OCI-LY3 (cell line): ENCODE measurements at regions not wholly inside any gene's neighbourhood (a gene's known extent, or its start where the extent isn't known, plus 50 kb on each side); places are given as distances from the start of the nearest gene placed in this dataset.

Experiments used
- H2AFZ ChIP-seq: fragments of 200-600, 300-600 bp; shearing (Covaris generic); 2 replicates; pipeline ENCODE4 v1.6.0; 2014; ENCODE audit warnings: antibody characterized with exemption, low read depth, low read length
- H3K27ac ChIP-seq: fragments of 200-600, 300-600 bp; sonication (generic); 2 replicates; pipeline ENCODE4 v1.5.1; 2014; ENCODE audit warnings: mild to moderate bottlenecking, low read length, moderate library complexity, mixed read lengths
- H3K27me3 ChIP-seq: fragments of 200-600, 300-600 bp; sonication (generic); 2 replicates; pipeline ENCODE4 v1.6.1; 2014; ENCODE audit warnings: low read depth, low read length, mixed read lengths
- H3K36me3 ChIP-seq: fragments of 200-600, 300-600 bp; sonication (generic); replicated peaks from 2 replicates; pipeline ENCODE3; 2014; ENCODE audit warnings: low read depth, low read length, mixed read lengths
- H3K4me1 ChIP-seq: fragments of 300-600, 200-600 bp; sonication (generic); 2 replicates; pipeline ENCODE4 v1.6.1; 2014; ENCODE audit warnings: low read length, mixed read lengths
- H3K4me2 ChIP-seq: fragments of 200-600, 300-600 bp; sonication (generic); 2 replicates; pipeline ENCODE4 v1.6.1; 2014; ENCODE audit warnings: low read length, mixed read lengths
- H3K4me3 ChIP-seq: fragments of 300-600, 200-600 bp; sonication (generic); 2 replicates; pipeline ENCODE4 v1.5.1; 2014; ENCODE audit warnings: antibody characterized with exemption, mild to moderate bottlenecking, low read length, moderate library complexity
- H3K79me2 ChIP-seq: fragments of 300-600, 200-600 bp; shearing (Covaris generic); 2 replicates; pipeline ENCODE4 v1.6.1; 2014; ENCODE audit warnings: mild to moderate bottlenecking, low read length, mixed read lengths
- H3K9ac ChIP-seq: fragments of 300-600, 200-600 bp; shearing (Covaris generic); 2 replicates; pipeline ENCODE4 v1.6.0; 2014; ENCODE audit warnings: mild to moderate bottlenecking, low read length, moderate library complexity
- H3K9me3 ChIP-seq: fragments of 200-600, 300-600 bp; shearing (Covaris generic); 2 replicates; pipeline ENCODE4 v1.6.1; 2014; ENCODE audit warnings: low read length, mixed read lengths; ENCODE audit not compliant: insufficient read depth
- H4K20me1 ChIP-seq: fragments of 200-600, 300-600 bp; sonication (generic); 2 replicates; pipeline ENCODE4 v1.6.1; 2016; ENCODE audit warnings: low read length, mixed read lengths; ENCODE audit not compliant: insufficient read depth
- CTCF ChIP-seq: fragments of 200-600, 300-600 bp; sonication (generic); IDR thresholded peaks from 2 replicates; pipeline ENCODE4 v1.5.1; 2014; ENCODE audit warnings: antibody characterized with exemption, low read length, low read depth
- EZH2phosphoT487 ChIP-seq: fragments of 200-600 bp; shearing (Covaris generic); IDR thresholded peaks from 2 replicates; pipeline ENCODE4 v1.6.1; 2018; ENCODE audit warnings: antibody characterized with exemption, mixed run types, low read depth

GRCh38 chr20:54716790-54717189 lies 241.4 kb downstream of the DOK5 start:
- H3K36me3 ChIP-seq: no peaks in the 10 kb centered on the region
- H2AFZ ChIP-seq: no peak overlapping the region
- H3K27ac ChIP-seq: no peak overlapping the region
- H3K27me3 ChIP-seq: peaks cover 4% of the 10 kb centered on the region
- no peak for TF ChIP-seq CTCF
- H3K9ac ChIP-seq: no peak overlapping the region
- no peaks in the 10 kb centered on the region for H3K9me3 ChIP-seq
- no peak overlapping the region for H3K4me3 ChIP-seq
- peaks cover under 1% of the 10 kb centered on the region; the same call in 1 of the 2 replicates for H3K4me1 ChIP-seq
- no peak overlapping the region for H3K4me2 ChIP-seq
- H3K79me2 ChIP-seq: no peaks in the 10 kb centered on the region
- no peaks in the 10 kb centered on the region for H4K20me1 ChIP-seq

GRCh38 chr20:54716174-54716747 lies 240.9 kb downstream of the DOK5 start:
- no peak overlapping the region for H3K27ac ChIP-seq

GRCh38 chr20:54714817-54715216 lies 239.4 kb downstream of the DOK5 start:
- no peaks in the 10 kb centered on the region for H3K9me3 ChIP-seq
- H4K20me1 ChIP-seq: no peaks in the 10 kb centered on the region
- no peaks in the 10 kb centered on the region for H3K4me1 ChIP-seq
- no peak overlapping the region for H3K4me2 ChIP-seq
- TF ChIP-seq EZH2phosphoT487 (no peak), CTCF (no peak)
- no peak overlapping the region for H3K27ac ChIP-seq
- H3K4me3 ChIP-seq: no peak overlapping the region
- H3K9ac ChIP-seq: no peak overlapping the region
- H3K27me3 ChIP-seq: peaks cover 4% of the 10 kb centered on the region
- H3K79me2 ChIP-seq: no peaks in the 10 kb centered on the region
- no peak overlapping the region for H2AFZ ChIP-seq
- H3K36me3 ChIP-seq: no peaks in the 10 kb centered on the region

More at GRCh38 chr20:54716174-54716747, 240.9 kb downstream of the DOK5 start:
- H3K4me1 ChIP-seq: no peaks in the 10 kb centered on the region
- peaks cover 4% of the 10 kb centered on the region for H3K27me3 ChIP-seq
- no peak for TF ChIP-seq CTCF
- no peaks in the 10 kb centered on the region for H3K9me3 ChIP-seq
- H4K20me1 ChIP-seq: no peaks in the 10 kb centered on the region
- H3K4me3 ChIP-seq: no peak overlapping the region
- H3K79me2 ChIP-seq: no peaks in the 10 kb centered on the region
- no peak overlapping the region for H3K9ac ChIP-seq
- no peak overlapping the region for H2AFZ ChIP-seq
- H3K36me3 ChIP-seq: no peaks in the 10 kb centered on the region
- no peak overlapping the region for H3K4me2 ChIP-seq

- H2AFZ ChIP-seq: no peak overlapping the region
Measured at GRCh38 chr20:54713727-54714126, 238.3 kb downstream of the DOK5 start.

More at GRCh38 chr20:54713727-54714126, 238.3 kb downstream of the DOK5 start:
- Histone ChIP-seq H3K4me1 (no peaks in the 10 kb centered on the region), H4K20me1 (no peaks in the 10 kb centered on the region), H3K27ac (no peak overlapping the region), H3K4me2 (no peak overlapping the region), H3K9me3 (no peaks in the 10 kb centered on the region), H3K4me3 (no peak overlapping the region), H3K79me2 (no peaks in the 10 kb centered on the region), H3K9ac (no peak overlapping the region), H3K36me3 (no peaks in the 10 kb centered on the region), H3K27me3 (peaks cover 4% of the 10 kb centered on the region)
- TF ChIP-seq CTCF: no peak
- TF ChIP-seq EZH2phosphoT487: no peak
